Lung (tissue), 11 donors: ENCODE measurements at regions not wholly inside any gene's neighbourhood (a gene's known extent, or its start where the extent isn't known, plus 50 kb on each side); places are given as distances from the start of the nearest gene placed in this dataset.
"Not testable (repeated sequence)": the region's sequence is repeated elsewhere in the genome, so short reads cannot be mapped to it uniquely, and the experiment has no call there.

ENCODE experiments used
- ATAC-seq: fragments of 200-7000 bp; cut with Tn5 transposase; one replicate; pipeline ENCODE4 v1.9.1; 2020; ENCODE audit warnings: moderate number of reproducible peaks; ENCODE audit not compliant: insufficient read depth, low FRiP score
- DNase-seq, 3 donors: peaks; one replicate each; pipeline ENCODE4 v3.0.0-alpha.2; 2013 to 2017
- H3K27ac ChIP-seq, 2 donors: one replicate each; pipeline ENCODE4 v1.5.1; 2013; ENCODE audit warnings: mild to moderate bottlenecking in 2 of 2, moderate library complexity in 2 of 2, control low read depth in 1 of 2, inconsistent platforms in 1 of 2, low read depth in 1 of 2, low read length in 1 of 2
- H3K27me3 ChIP-seq, 3 donors: one replicate each; pipeline ENCODE4 v1.5.1; 2013; ENCODE audit warnings: low read length in 2 of 3; ENCODE audit not compliant: control insufficient read depth in 3 of 3, insufficient read depth in 3 of 3
- H3K36me3 ChIP-seq, 4 donors: one replicate each; pipeline ENCODE4 v1.5.1; 2013; ENCODE audit warnings: low read length in 4 of 4, mild to moderate bottlenecking in 1 of 4, moderate library complexity in 1 of 4; ENCODE audit not compliant: control insufficient read depth in 4 of 4, insufficient read depth in 4 of 4
- H3K4me1 ChIP-seq, 5 donors: one replicate each; pipeline ENCODE4 v1.5.1; 2013; ENCODE audit warnings: low read length in 5 of 5, mild to moderate bottlenecking in 2 of 5, moderate library complexity in 1 of 5; ENCODE audit not compliant: control insufficient read depth in 5 of 5, insufficient read depth in 5 of 5
- H3K4me3 ChIP-seq: one replicate; pipeline ENCODE4 v1.5.1; 2013; ENCODE audit warnings: mild to moderate bottlenecking, control low read depth, moderate library complexity
- H3K9ac ChIP-seq, 2 donors: one replicate each; pipeline ENCODE4 v1.5.1; 2013; ENCODE audit warnings: low read length in 2 of 2, control low read depth in 1 of 2; ENCODE audit not compliant: insufficient read depth in 1 of 2
- H3K9me3 ChIP-seq, 4 donors: one replicate each; pipeline ENCODE4 v1.5.1; 2013; ENCODE audit warnings: low read length in 3 of 4, mild to moderate bottlenecking in 1 of 4, moderate library complexity in 1 of 4; ENCODE audit not compliant: control insufficient read depth in 4 of 4, insufficient read depth in 3 of 4
- WGBS, 2 donors: extraction: QIAGEN DNeasy Blood & Tissue Kit; methylation state at CpG; one replicate each; pipeline ENCODE4 v1.1.7; 2013; 5-methylcytosine and 5-hydroxymethylcytosine counted together
- TF ChIP-seq, protein P1 (sequence below): IDR thresholded peaks from 2 replicates; pipeline ENCODE4 v1.5.1; 2012; ENCODE audit warnings: mild to moderate bottlenecking; ENCODE audit errors: control extremely low read depth, extremely low read depth
- donor health status: control.
- donor health status: control.
- donor health status: Bipolar disorder and iron deficiency.
- donor health status: healthy.
- donor health status: DM: yes; HTN: yes; CAD: no.

DNA sequence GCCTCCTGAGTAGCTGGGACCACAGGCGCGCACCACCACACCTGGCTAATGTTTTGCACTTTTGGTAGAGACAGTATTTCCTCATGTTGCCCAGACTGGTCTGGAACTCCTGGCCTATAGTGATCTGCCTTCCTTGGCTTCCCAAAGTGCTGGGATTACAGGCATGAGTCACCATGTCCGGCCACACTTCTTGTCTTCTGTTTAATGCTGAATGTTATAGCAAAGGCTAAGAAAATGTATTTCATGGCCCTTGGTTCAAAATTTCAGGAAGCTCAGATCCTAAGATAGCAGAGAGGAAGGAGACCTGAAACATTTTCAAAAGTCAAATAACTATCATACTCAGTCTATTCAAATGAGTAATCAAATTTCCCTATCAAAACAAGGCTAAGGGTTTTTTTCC is 229.6 kb downstream of the BAMBI start:
- H3K4me1 ChIP-seq = peaks cover 0 to 25% (median 4%) of the 10 kb centered on the region in 5 donors
- no peaks in the 10 kb centered on the region for H3K27me3 ChIP-seq
- no peaks in the 10 kb centered on the region for H3K36me3 ChIP-seq
- no peak overlapping the region for H3K9ac ChIP-seq
- TF ChIP-seq, protein P1, sequence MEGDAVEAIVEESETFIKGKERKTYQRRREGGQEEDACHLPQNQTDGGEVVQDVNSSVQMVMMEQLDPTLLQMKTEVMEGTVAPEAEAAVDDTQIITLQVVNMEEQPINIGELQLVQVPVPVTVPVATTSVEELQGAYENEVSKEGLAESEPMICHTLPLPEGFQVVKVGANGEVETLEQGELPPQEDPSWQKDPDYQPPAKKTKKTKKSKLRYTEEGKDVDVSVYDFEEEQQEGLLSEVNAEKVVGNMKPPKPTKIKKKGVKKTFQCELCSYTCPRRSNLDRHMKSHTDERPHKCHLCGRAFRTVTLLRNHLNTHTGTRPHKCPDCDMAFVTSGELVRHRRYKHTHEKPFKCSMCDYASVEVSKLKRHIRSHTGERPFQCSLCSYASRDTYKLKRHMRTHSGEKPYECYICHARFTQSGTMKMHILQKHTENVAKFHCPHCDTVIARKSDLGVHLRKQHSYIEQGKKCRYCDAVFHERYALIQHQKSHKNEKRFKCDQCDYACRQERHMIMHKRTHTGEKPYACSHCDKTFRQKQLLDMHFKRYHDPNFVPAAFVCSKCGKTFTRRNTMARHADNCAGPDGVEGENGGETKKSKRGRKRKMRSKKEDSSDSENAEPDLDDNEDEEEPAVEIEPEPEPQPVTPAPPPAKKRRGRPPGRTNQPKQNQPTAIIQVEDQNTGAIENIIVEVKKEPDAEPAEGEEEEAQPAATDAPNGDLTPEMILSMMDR = no peak
- 93 to 96% methylated on average over 3 of the region's 3 CpGs for WGBS, 2 donors
- H3K27ac ChIP-seq = no peak overlapping the region
- ATAC-seq (no peak), DNase-seq (no peak)
- no peak overlapping the region for H3K4me3 ChIP-seq
- H3K9me3 ChIP-seq = no peaks in the 10 kb centered on the region

DNA sequence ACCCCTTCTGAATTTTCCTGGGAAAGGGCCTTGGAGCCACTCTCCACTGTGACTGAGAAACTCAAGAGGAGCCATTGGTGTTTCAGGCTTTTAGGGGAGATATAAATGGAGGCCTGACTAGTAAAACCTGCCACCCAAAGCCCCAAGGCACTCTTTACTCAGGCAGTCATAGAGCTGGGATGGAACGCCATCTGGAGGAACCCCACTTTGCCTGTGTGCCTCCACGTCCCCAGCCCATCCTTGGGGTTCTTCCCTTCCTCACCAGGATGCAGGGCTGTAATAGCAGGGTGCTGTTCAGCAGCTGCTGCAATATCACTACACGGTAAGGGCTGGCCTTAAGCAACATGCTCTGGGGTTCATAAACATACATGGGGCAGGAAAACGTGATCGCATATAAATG is 232.6 kb downstream of the BAMBI start:
- TF ChIP-seq, protein P1 = no peak
- Histone ChIP-seq H3K9me3 (peaks cover 0 to 1% (median 0%) of the 10 kb centered on the region in 4 donors), H3K9ac (no peak overlapping the region), H3K4me1 (peaks cover 0 to 25% (median 4%) of the 10 kb centered on the region in 5 donors), H3K4me3 (no peak overlapping the region), H3K27ac (no peak overlapping the region), H3K36me3 (no peaks in the 10 kb centered on the region), H3K27me3 (no peaks in the 10 kb centered on the region)
- ATAC-seq (no peak), DNase-seq (no peak)
- 87 to 93% methylated on average over 5 of the region's 5 CpGs for WGBS, 2 donors

DNA sequence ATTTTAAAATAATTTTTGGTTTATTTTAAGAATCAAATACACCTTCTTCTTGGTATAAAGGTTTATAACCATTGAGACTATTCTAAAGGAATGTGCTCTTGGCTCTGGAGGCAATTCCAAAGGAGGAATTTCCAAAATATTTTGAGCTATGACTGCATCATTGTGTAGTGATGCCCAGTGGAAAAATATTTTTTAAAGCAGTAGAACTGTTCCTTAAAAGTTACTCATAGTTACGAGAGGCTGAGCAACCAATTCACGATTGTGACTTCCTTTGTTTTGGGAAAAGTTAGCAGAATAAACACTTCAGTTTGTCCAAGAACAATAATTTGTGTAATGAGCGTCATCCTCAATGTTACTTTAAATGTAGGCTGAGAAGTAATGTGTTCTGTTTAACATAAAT is 233.6 kb downstream of the BAMBI start:
- DNase-seq = peak in 1 of 3 donors; percentile 66
- H3K27ac ChIP-seq = no peak overlapping the region

DNA sequence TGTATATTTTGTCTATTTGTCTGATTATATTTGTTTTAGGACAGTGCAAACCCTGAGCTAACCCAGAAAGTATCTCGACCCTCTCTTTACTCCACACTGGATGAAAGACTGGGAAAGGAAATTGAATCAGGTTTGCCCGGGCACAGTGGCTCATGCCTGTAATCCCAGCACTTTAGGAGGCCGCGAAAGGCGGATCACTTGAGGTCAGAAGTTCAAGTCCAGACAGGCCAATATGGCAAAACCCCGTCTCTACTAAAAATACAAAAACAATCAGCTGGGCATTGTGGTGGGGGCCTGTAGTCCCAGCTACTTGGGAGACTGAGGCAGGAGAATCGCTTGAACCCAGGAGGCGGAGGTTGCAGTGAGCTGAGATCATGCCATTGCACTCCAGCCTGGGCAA is 234.2 kb downstream of the BAMBI start:
- H3K4me3 ChIP-seq, H3K36me3 ChIP-seq, ATAC-seq, H3K4me1 ChIP-seq, DNase-seq, H3K27me3 ChIP-seq, H3K9me3 ChIP-seq, H3K27ac ChIP-seq, H3K9ac ChIP-seq: not testable (repeated sequence)
- WGBS, 2 donors = 86 to 94% methylated on average over 8 of the region's 8 CpGs

More for the DNA sequence above, 233.6 kb downstream of the BAMBI start:
- Histone ChIP-seq H3K27me3 (no peaks in the 10 kb centered on the region), H3K4me3 (no peak overlapping the region), H3K9me3 (peaks cover 0 to 1% (median 0%) of the 10 kb centered on the region in 4 donors), H3K4me1 (peaks cover 0 to 14% (median 4%) of the 10 kb centered on the region in 5 donors), H3K36me3 (no peaks in the 10 kb centered on the region), H3K9ac (no peak overlapping the region)
- TF ChIP-seq, protein P1 = no peak
- no peak for ATAC-seq
- WGBS, 2 donors = 42 to 62% methylated on average over 3 of the region's 3 CpGs
